Trophoblast cell (in vitro differentiated cells and primary cell): ENCODE measurements at regions not wholly inside any gene's neighbourhood (a gene's known extent, or its start where the extent isn't known, plus 50 kb on each side); places are given as distances from the start of the nearest gene placed in this dataset.

Experiments used
- DNase-seq, 2 donors: peaks; one replicate each; pipeline ENCODE4 v3.0.0-alpha.2; 2016
- H2AFZ ChIP-seq: 2 replicates; pipeline ENCODE4 v1.6.1; 2013; ENCODE audit warnings: low read length, moderate library complexity, mild to moderate bottlenecking; ENCODE audit not compliant: insufficient read depth, poor library complexity
- H2AK5ac ChIP-seq: 2 replicates; pipeline ENCODE4 v1.6.1; 2013; ENCODE audit warnings: mild to moderate bottlenecking, low read length
- H2BK120ac ChIP-seq: 2 replicates; pipeline ENCODE4 v1.6.1; 2013; ENCODE audit warnings: low read length, mild to moderate bottlenecking, moderate library complexity; ENCODE audit not compliant: insufficient read depth, poor library complexity
- H2BK12ac ChIP-seq: 2 replicates; pipeline ENCODE4 v1.6.1; 2013; ENCODE audit warnings: mild to moderate bottlenecking, low read length, moderate library complexity
- H2BK5ac ChIP-seq: 2 replicates; pipeline ENCODE4 v1.6.1; 2013; ENCODE audit warnings: low read length, low read depth, moderate library complexity, mild to moderate bottlenecking; ENCODE audit not compliant: poor library complexity
- H3K14ac ChIP-seq: 2 replicates; pipeline ENCODE4 v1.6.1; 2013; ENCODE audit warnings: mild to moderate bottlenecking, low read length
- H3K18ac ChIP-seq: 2 replicates; pipeline ENCODE4 v1.6.1; 2013; ENCODE audit warnings: mild to moderate bottlenecking, low read length
- H3K23ac ChIP-seq: 2 replicates; pipeline ENCODE4 v1.6.1; 2013; ENCODE audit warnings: low read length
- H3K27ac ChIP-seq: 2 replicates; pipeline ENCODE4 v1.5.1; 2013; ENCODE audit warnings: low read depth, mild to moderate bottlenecking, inconsistent platforms, low read length, moderate library complexity
- H3K27me3 ChIP-seq: 2 replicates; pipeline ENCODE4 v1.6.1; 2013; ENCODE audit warnings: inconsistent platforms, mild to moderate bottlenecking, low read length, moderate library complexity; ENCODE audit not compliant: insufficient read depth
- H3K36me3 ChIP-seq, 2 experiments: 1 replicate in 1 of 2; 2 replicates in 1 of 2; pipeline ENCODE4 v1.6.1; 2013; ENCODE audit warnings: low read length in 2 of 2, mild to moderate bottlenecking in 2 of 2, moderate library complexity in 1 of 2; ENCODE audit not compliant: insufficient read depth in 2 of 2, control insufficient read depth in 1 of 2
- H3K4ac ChIP-seq: 2 replicates; pipeline ENCODE4 v1.6.1; 2013; ENCODE audit warnings: low read depth, mild to moderate bottlenecking, low read length, moderate library complexity
- H3K4me1 ChIP-seq, 2 experiments: 1 replicate in 1 of 2; 2 replicates in 1 of 2; pipeline ENCODE4 v1.6.1; 2013; ENCODE audit warnings: low read length in 2 of 2, mild to moderate bottlenecking in 2 of 2, moderate library complexity in 1 of 2; ENCODE audit not compliant: insufficient read depth in 2 of 2, control insufficient read depth in 1 of 2
- H3K4me2 ChIP-seq: 2 replicates; pipeline ENCODE4 v1.6.1; 2013; ENCODE audit warnings: inconsistent platforms, mild to moderate bottlenecking, low read length, moderate library complexity
- H3K4me3 ChIP-seq: 2 replicates; pipeline ENCODE4 v1.5.1; 2013; ENCODE audit warnings: mild to moderate bottlenecking, low read depth, low read length, inconsistent platforms
- H3K79me1 ChIP-seq: one replicate; pipeline ENCODE4 v1.6.1; 2013; ENCODE audit warnings: low read length
- H3K79me2 ChIP-seq: 2 replicates; pipeline ENCODE4 v1.6.1; 2013; ENCODE audit warnings: low read length, mild to moderate bottlenecking; ENCODE audit not compliant: control insufficient read depth, insufficient read depth, poor library complexity
- H3K9ac ChIP-seq: 2 replicates; pipeline ENCODE4 v1.6.1; 2013; ENCODE audit warnings: mild to moderate bottlenecking, low read length
- H3K9me3 ChIP-seq: 2 replicates; pipeline ENCODE4 v1.6.1; 2013; ENCODE audit warnings: low read depth, mild to moderate bottlenecking, control low read depth, inconsistent platforms, low read length; ENCODE audit not compliant: insufficient read depth
- H4K12ac ChIP-seq: 2 replicates; pipeline ENCODE4 v1.6.1; 2013; ENCODE audit warnings: low read depth, mild to moderate bottlenecking, low read length, moderate library complexity
- H4K8ac ChIP-seq: 2 replicates; pipeline ENCODE4 v1.6.1; 2013; ENCODE audit warnings: low read depth, mild to moderate bottlenecking, low read length, moderate library complexity
- H4K91ac ChIP-seq: one replicate; pipeline ENCODE4 v1.6.1; 2013; ENCODE audit warnings: low read depth, mild to moderate bottlenecking, low read length, moderate library complexity
- WGBS: extraction: QIAGEN DNeasy Blood & Tissue Kit; methylation state at CpG from one replicate; pipeline ENCODE4 v1.1.7; 2013; ENCODE audit warnings: missing lambda C conversion rate; ENCODE audit not compliant: insufficient read length, insufficient coverage; ENCODE audit errors: extremely low coverage; 5-methylcytosine and 5-hydroxymethylcytosine counted together

DNA sequence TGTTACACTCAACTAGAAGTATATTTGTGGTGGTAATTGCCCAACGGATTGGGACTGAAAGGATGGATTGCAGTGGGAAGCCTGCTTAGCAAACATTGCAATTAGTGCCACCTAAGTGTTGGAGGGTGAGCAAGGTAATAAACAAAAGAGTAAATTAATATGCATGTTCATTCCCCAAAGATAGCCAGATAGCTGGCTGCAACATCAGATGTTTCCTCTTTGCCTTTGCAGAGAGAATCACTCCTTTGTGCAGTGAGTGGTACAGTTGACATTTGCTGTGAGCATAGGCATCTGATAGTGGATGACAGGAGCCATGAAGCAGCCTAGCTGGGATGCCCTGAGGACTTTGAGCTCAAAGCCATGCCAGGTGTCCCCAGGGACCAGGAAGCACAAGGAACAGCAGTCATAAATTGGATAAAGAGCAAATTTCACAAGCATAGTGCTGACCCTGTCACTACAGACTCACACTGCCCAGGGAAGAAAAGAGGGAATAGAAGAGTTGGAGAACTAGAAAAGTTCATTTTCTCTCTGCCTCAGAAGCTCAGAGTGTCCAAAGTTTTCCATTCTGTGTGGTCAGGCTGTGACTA is 336.1 kb upstream of the SLC30A5 start:
- no peaks in the 10 kb centered on the region for H3K36me3 ChIP-seq
- no peak overlapping the region for H4K8ac ChIP-seq
- no peak overlapping the region for H2AFZ ChIP-seq
- H4K91ac ChIP-seq, result no peak overlapping the region
- no peak overlapping the region for H2BK120ac ChIP-seq
- H3K9me3 ChIP-seq, result peaks cover 1% of the 10 kb centered on the region
- H3K27me3 ChIP-seq, result no peaks in the 10 kb centered on the region
- H3K79me1 ChIP-seq, result no peaks in the 10 kb centered on the region
- no peak overlapping the region for H3K14ac ChIP-seq
- H2AK5ac ChIP-seq, result no peak overlapping the region
- no peak overlapping the region for H3K27ac ChIP-seq
- no CpG with 5 or more reads among the region's 1 CpG for WGBS
- no peak overlapping the region for H3K4ac ChIP-seq
- no peaks in the 10 kb centered on the region for H3K4me1 ChIP-seq
- no peak overlapping the region for H2BK5ac ChIP-seq
- no peak overlapping the region for H3K9ac ChIP-seq
- DNase-seq, result no peak
- H2BK12ac ChIP-seq, result no peak overlapping the region
- H3K4me3 ChIP-seq, result no peak overlapping the region
- no peak overlapping the region for H3K23ac ChIP-seq
- no peaks in the 10 kb centered on the region for H3K79me2 ChIP-seq
- H3K18ac ChIP-seq, result no peak overlapping the region
- H4K12ac ChIP-seq, result no peak overlapping the region
- H3K4me2 ChIP-seq, result no peak overlapping the region

DNA sequence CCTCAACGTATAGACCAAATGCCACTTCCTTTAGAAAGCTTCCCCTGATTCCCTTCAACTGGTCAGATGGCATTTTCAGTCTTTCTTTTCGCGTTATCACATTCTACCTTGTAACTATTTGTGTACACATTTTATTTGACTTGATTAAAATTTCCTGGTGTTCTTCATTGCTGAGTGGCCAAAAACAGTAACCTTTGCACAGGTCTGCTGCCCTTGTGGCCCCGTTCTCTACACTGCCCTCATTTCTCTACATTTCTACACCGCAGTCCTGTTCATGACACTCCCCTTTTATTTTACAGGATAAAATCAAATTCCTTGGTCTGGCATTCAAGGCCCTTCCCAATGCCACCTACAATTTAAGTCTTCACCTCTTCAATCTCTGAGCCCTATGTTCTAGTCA is 334.2 kb upstream of the SLC30A5 start:
- H4K12ac ChIP-seq, result no peak overlapping the region
- no peaks in the 10 kb centered on the region for H3K79me1 ChIP-seq
- no peaks in the 10 kb centered on the region for H3K27me3 ChIP-seq
- H2AFZ ChIP-seq, result no peak overlapping the region
- no peak overlapping the region for H3K23ac ChIP-seq
- no peak overlapping the region for H2AK5ac ChIP-seq
- H3K9me3 ChIP-seq, result peaks cover 1% of the 10 kb centered on the region
- DNase-seq, result no peak
- H3K9ac ChIP-seq, result no peak overlapping the region
- no peak overlapping the region for H2BK120ac ChIP-seq
- no peaks in the 10 kb centered on the region for H3K79me2 ChIP-seq
- H3K18ac ChIP-seq, result no peak overlapping the region
- H3K4me3 ChIP-seq, result no peak overlapping the region
- no peak overlapping the region for H2BK5ac ChIP-seq
- H3K27ac ChIP-seq, result no peak overlapping the region
- no peak overlapping the region for H3K4me2 ChIP-seq
- H3K14ac ChIP-seq, result no peak overlapping the region
- 100% methylated on average over 1 of the region's 5 CpGs for WGBS
- no peak overlapping the region for H4K8ac ChIP-seq
- no peak overlapping the region for H2BK12ac ChIP-seq
- no peaks in the 10 kb centered on the region for H3K36me3 ChIP-seq
- no peaks in the 10 kb centered on the region for H3K4me1 ChIP-seq
- H3K4ac ChIP-seq, result no peak overlapping the region
- no peak overlapping the region for H4K91ac ChIP-seq

DNA sequence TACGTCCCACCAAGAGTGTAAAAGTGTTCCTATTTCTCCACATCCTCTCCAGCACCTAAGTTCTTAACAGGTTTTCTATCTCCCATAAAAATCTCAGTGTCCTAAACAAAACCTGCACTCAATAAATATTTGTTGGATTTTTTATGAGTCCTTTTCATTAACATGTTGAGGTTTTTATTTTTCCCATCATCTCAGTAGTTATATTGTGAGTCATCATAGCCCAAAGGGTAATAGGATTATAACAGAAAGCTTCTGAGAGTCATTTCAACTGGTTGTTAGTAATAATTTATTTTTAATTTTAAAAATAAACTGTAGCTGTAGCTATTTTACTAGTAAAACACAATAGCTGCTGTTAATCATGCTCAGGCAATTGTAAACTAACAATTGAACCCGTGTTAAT is 331.6 kb upstream of the SLC30A5 start:
- no peaks in the 10 kb centered on the region for H3K79me2 ChIP-seq
- no peak overlapping the region for H2BK12ac ChIP-seq
- no peak overlapping the region for H3K4me2 ChIP-seq
- H3K9ac ChIP-seq, result no peak overlapping the region
- H2AK5ac ChIP-seq, result no peak overlapping the region
- H3K23ac ChIP-seq, result no peak overlapping the region
- no peak for DNase-seq
- H3K14ac ChIP-seq, result no peak overlapping the region
- no peaks in the 10 kb centered on the region for H3K4me1 ChIP-seq
- no peak overlapping the region for H3K18ac ChIP-seq
- no peak overlapping the region for H2AFZ ChIP-seq
- H3K4ac ChIP-seq, result no peak overlapping the region
- no peak overlapping the region for H2BK5ac ChIP-seq
- no peak overlapping the region for H4K12ac ChIP-seq
- no peaks in the 10 kb centered on the region for H3K27me3 ChIP-seq
- H3K27ac ChIP-seq, result no peak overlapping the region
- no peak overlapping the region for H3K4me3 ChIP-seq
- H2BK120ac ChIP-seq, result no peak overlapping the region
- no peaks in the 10 kb centered on the region for H3K79me1 ChIP-seq
- no peaks in the 10 kb centered on the region for H3K36me3 ChIP-seq
- no peak overlapping the region for H4K8ac ChIP-seq
- WGBS, result no CpG with 5 or more reads among the region's 2 CpGs
- H4K91ac ChIP-seq, result no peak overlapping the region
- H3K9me3 ChIP-seq, result peaks cover 1% of the 10 kb centered on the region

DNA sequence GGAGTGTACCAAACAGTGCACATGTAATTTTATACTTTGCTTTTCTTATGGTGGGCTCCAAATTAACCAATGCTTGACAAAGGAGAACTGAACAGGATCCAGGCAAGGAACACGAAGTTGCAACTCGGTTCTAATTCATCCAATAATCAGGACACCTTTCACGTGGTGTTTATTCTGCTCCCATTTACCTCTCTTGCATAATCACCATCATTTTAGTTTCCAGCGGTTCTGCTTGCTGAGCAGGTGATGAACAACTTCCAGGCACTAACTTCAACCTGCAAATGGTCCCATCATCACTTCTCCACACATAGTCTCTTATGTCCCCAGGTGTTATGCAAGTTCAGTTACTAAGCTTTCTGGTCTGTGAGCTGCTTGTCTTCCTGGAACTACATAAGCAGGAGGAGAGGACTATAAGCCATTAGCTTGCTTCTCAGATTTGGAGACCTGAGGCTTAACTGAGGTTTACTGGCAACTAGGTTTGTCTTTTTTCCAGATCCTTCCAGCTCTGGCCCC is 326.8 kb upstream of the SLC30A5 start:
- no peak overlapping the region for H3K4me2 ChIP-seq
- H3K14ac ChIP-seq, result no peak overlapping the region
- no peaks in the 10 kb centered on the region for H3K79me1 ChIP-seq

More for the DNA sequence above, 326.8 kb upstream of the SLC30A5 start:
- Histone ChIP-seq H3K4me3 (no peak overlapping the region), H3K4ac (no peak overlapping the region), H2AK5ac (no peak overlapping the region), H2BK5ac (no peak overlapping the region), H4K8ac (no peak overlapping the region), H3K36me3 (no peaks in the 10 kb centered on the region), H3K4me1 (no peaks in the 10 kb centered on the region), H3K79me2 (no peaks in the 10 kb centered on the region), H4K91ac (no peak overlapping the region), H3K9me3 (no peaks in the 10 kb centered on the region), H3K27me3 (no peaks in the 10 kb centered on the region), H3K27ac (no peak overlapping the region), H4K12ac (no peak overlapping the region), H2AFZ (no peak overlapping the region), H3K18ac (no peak overlapping the region), H3K23ac (no peak overlapping the region), H2BK12ac (no peak overlapping the region), H2BK120ac (no peak overlapping the region), H3K9ac (no peak overlapping the region)
- WGBS, result no CpG with 5 or more reads among the region's 4 CpGs
- no peak for DNase-seq
